ENCODE measurements at regions not wholly inside any gene's neighbourhood (a gene's known extent, or its start where the extent isn't known, plus 50 kb on each side); places are given as distances from the start of the nearest gene placed in this dataset.

DNA sequence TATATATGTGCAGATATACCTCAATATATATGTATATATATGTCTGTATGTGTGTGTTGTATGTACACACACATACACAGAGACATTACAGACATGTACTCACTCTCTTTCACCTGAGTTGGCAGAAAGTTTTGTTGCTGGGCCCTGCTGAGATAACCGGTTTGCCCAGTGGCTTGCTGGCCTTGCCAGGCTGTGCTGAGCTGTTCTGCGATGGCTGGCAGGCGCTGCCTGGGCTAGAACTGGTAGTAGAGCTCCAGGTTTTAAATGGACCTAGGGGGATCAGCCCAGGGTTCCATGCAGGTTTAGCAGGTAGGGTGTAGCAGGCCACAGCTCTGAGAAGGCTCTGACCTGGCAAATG, 394.3 kb downstream of the GADD45G start:
- H4K20me1 ChIP-seq (replicated peaks in 1 of 2; ENCODE audit: control insufficient read depth in 1 of 2, insufficient read depth in 2 of 2, low read length in 2 of 2): no peaks in the 10 kb centered on the region
- no peaks in the 10 kb centered on the region for H3K79me2 ChIP-seq (ENCODE audit: control insufficient read depth in 1 of 2, insufficient read depth in 2 of 2, low read length in 2 of 2)
- FAIRE-seq: no peak
- no peak overlapping the region for H3K14ac ChIP-seq (ENCODE audit: insufficient read length)
- H4K8ac ChIP-seq (ENCODE audit: extremely low read depth, insufficient read depth, low read length): no peak overlapping the region
- H3K4me1 ChIP-seq (replicated peaks in 1 of 4; ENCODE audit: control insufficient read depth in 3 of 4, insufficient read depth in 4 of 4, low read length in 3 of 4): peaks cover 2 to 16% (median 6%) of the 10 kb centered on the region in 4 experiments
- no peak overlapping the region for H3K18ac ChIP-seq (ENCODE audit: extremely low read depth, low read length)
- no peak overlapping the region for H4K5ac ChIP-seq (ENCODE audit: insufficient read length, low read depth, low read length)
- no peaks in the 10 kb centered on the region for H3K27me3 ChIP-seq (replicated peaks in 1 of 4; ENCODE audit: control insufficient read depth in 3 of 4, extremely low read depth in 1 of 4, insufficient read depth in 3 of 4, low read length in 3 of 4)
- H3K4me2 ChIP-seq (ENCODE audit: insufficient read depth in 1 of 2, low read depth in 2 of 2, low read length in 2 of 2): no peak overlapping the region
- no peak overlapping the region for H2BK20ac ChIP-seq (ENCODE audit: low read length)
- H3K9ac ChIP-seq (replicated peaks in 1 of 4; ENCODE audit: extremely low read depth in 1 of 4, low read depth in 3 of 4, low read length in 3 of 4): no peak overlapping the region
- no peak overlapping the region for H2BK15ac ChIP-seq (ENCODE audit: low read length)
- ChIA-PET CTCF (ENCODE audit: partially characterized antibody) (interaction anchor here (0.9 to 3.1 kb wide), 10 partner anchors 15 to 407 kb away, joined by 3 to 8 read pairs (median 4); no protein-coding TSS in a partner anchor), POLR2A (ENCODE audit: partially characterized antibody) (interaction anchor here (1.2 kb wide), 1 partner anchor 10 kb away, joined by 3 read pairs; no protein-coding TSS in a partner anchor)
- H3K4ac ChIP-seq (replicated peaks; ENCODE audit: insufficient read length, low read depth, low read length): no peak overlapping the region
- H4K91ac ChIP-seq (replicated peaks; ENCODE audit: insufficient read length, low read length): no peak overlapping the region
- H2BK120ac ChIP-seq (replicated peaks; ENCODE audit: low read depth, low read length): no peak overlapping the region
- H2BK5ac ChIP-seq (ENCODE audit: low read depth, low read length): no peak overlapping the region
- no peaks in the 10 kb centered on the region for H3K36me3 ChIP-seq (ENCODE audit: control insufficient read depth in 2 of 4, insufficient read depth in 4 of 4, low read length in 3 of 4)
- H3K79me1 ChIP-seq (ENCODE audit: low read depth, low read length): no peaks in the 10 kb centered on the region
- no peak overlapping the region for H3K4me3 ChIP-seq (ENCODE audit: extremely low read depth in 1 of 4, insufficient read depth in 2 of 4, low read depth in 3 of 4, low read length in 4 of 4)
- H3K23me2 ChIP-seq (ENCODE audit: low read depth, low read length): no peaks in the 10 kb centered on the region
- H2AK5ac ChIP-seq (ENCODE audit: low read depth, low read length): no peak overlapping the region
- no peak overlapping the region for H3K23ac ChIP-seq (ENCODE audit: insufficient read length)
- no peak for DNase-seq (ENCODE audit: low read depth in 1 of 2, low spot score in 2 of 2)
- H2BK12ac ChIP-seq (ENCODE audit: low read depth, low read length): no peak overlapping the region; the same call in 1 of the 2 replicates
- H3K27ac ChIP-seq (ENCODE audit: low read depth, low read length): no peak overlapping the region
- no peak overlapping the region for H3K56ac ChIP-seq (replicated peaks; ENCODE audit: insufficient read length, low read depth, low read length)
- H2AFZ ChIP-seq (ENCODE audit: low read length): 0 out of 2 replicates have a peak overlapping the region, but pooled peaks have one; percentile 66
- 93% methylated on average over 3 of the region's 3 CpGs; no CpG with 5 or more reads in 1 of the 2 experiments for WGBS, 2 experiments (ENCODE audit: extremely low coverage in 1 of 2, insufficient coverage in 1 of 2, insufficient read length in 1 of 2, insufficient replicate concordance in 2 of 2, low coverage in 1 of 2, low lambda C conversion rate in 2 of 2, missing lambda C conversion rate in 1 of 2)
- no peaks in the 10 kb centered on the region for H3K9me3 ChIP-seq (ENCODE audit: insufficient read depth in 2 of 2, low read depth in 1 of 2, low read length in 1 of 2)
- no peak for TF ChIP-seq RNF2 (IDR thresholded peaks at IDR 0.05; ENCODE audit: borderline replicate concordance, low read depth, low read length, missing control alignments, poor library complexity, severe bottlenecking)
- TF ChIP-seq TAF7 (optimal IDR thresholded peaks at IDR 0.05; ENCODE audit: borderline replicate concordance, low read depth, low read length): no peak
- TF ChIP-seq, protein P1, sequence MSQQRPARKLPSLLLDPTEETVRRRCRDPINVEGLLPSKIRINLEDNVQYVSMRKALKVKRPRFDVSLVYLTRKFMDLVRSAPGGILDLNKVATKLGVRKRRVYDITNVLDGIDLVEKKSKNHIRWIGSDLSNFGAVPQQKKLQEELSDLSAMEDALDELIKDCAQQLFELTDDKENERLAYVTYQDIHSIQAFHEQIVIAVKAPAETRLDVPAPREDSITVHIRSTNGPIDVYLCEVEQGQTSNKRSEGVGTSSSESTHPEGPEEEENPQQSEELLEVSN (IDR thresholded peaks at IDR 0.05): no peak
- no peak for TF ChIP-seq ASH2L (IDR thresholded peaks at IDR 0.05; ENCODE audit: low read length)
- no peak for TF ChIP-seq SP2 (IDR thresholded peaks at IDR 0.05; ENCODE audit: low read length)
- no peak for TF ChIP-seq RAD21 (IDR thresholded peaks at IDR 0.05 in 1 of 2, conservative IDR thresholded peaks at IDR 0.05 in 1 of 2; ENCODE audit: low read depth in 2 of 2, low read length in 2 of 2)
- no peak for TF ChIP-seq SP1 (IDR thresholded peaks at IDR 0.05; ENCODE audit: low read depth, low read length)
- no peak for TF ChIP-seq BRCA1 (IDR thresholded peaks at IDR 0.05; ENCODE audit: low read depth, low read length)
- TF ChIP-seq SIRT6 (IDR thresholded peaks at IDR 0.05; ENCODE audit: low read length): no peak
- TF ChIP-seq CEBPB (IDR thresholded peaks at IDR 0.05; ENCODE audit: low read depth, low read length): no peak
- TF ChIP-seq SP4 (IDR thresholded peaks at IDR 0.05; ENCODE audit: low read length): no peak
- no peak for TF ChIP-seq SUZ12 (IDR thresholded peaks at IDR 0.05; ENCODE audit: low read length)
- TF ChIP-seq CBX5 (IDR thresholded peaks at IDR 0.05; ENCODE audit: low read depth, low read length): no peak
- TF ChIP-seq ZNF274 (IDR thresholded peaks at IDR 0.05; ENCODE audit: borderline replicate concordance, extremely low read depth, low read length): no peak
- TF ChIP-seq FOSL1 (IDR thresholded peaks at IDR 0.05; ENCODE audit: insufficient read depth, low read depth, low read length): no peak

Measured in H1 (cell line).